GM21529 (cell line): ENCODE measurements at regions not wholly inside any gene's neighbourhood (a gene's known extent, or its start where the extent isn't known, plus 50 kb on each side); places are given as distances from the start of the nearest gene placed in this dataset.
"Not testable (repeated sequence)": the region's sequence is repeated elsewhere in the genome, so short reads cannot be mapped to it uniquely, and the experiment has no call there.

Experiments
- ATAC-seq: cut with Tn5 transposase; IDR thresholded peaks from one replicate; pipeline ENCODE4 v1.9.1; 2021; ENCODE audit not compliant: unreplicated experiment

DNA sequence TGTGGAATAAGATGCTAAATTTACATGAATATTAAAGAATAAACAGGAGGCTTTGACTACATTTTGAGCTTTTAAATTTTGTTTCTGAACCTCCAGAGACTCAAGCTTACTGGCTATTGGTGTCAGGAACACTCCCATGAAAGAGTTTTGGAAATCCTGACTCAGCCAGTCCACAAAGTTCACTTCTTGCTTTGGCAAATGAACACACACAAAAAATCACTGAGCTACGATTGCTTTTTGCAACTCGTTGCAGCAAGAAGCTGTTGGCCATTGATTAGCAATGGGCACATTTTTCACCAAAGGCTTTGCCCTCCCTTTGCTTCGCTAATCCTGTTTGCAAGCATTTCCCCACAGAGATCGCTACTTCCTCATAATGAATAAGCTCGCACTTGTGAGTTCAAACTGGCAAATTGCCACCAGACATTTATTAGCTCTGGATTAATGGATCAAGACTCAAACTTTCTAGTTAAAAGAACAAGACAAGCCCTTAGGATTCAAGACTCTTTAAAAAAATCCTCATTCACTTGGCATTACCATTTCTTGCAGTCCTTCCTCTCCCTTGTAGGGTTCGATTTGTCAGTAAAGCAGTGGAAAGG lies 343.2 kb upstream of the ONECUT1 start:
- no peak for ATAC-seq

DNA sequence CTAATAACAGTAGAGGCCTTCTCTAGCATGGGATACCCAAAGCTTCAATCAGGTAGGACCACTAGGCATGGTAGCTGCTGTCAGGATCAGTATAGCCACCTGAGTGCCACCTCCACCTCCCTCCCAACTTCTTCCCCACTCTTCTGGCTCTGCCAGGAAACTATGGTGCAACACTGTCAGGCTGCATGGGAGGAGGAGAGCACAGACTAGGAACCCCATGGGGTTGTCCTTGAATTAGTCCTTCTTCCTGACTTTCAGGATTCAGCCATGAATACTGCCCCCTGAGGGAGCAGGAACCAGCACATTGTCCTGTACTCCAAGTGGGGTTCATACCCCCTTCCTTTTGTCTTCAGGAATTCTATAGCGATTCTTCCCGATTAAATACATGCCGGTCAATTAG lies 340.8 kb upstream of the ONECUT1 start:
- no peak for ATAC-seq

DNA sequence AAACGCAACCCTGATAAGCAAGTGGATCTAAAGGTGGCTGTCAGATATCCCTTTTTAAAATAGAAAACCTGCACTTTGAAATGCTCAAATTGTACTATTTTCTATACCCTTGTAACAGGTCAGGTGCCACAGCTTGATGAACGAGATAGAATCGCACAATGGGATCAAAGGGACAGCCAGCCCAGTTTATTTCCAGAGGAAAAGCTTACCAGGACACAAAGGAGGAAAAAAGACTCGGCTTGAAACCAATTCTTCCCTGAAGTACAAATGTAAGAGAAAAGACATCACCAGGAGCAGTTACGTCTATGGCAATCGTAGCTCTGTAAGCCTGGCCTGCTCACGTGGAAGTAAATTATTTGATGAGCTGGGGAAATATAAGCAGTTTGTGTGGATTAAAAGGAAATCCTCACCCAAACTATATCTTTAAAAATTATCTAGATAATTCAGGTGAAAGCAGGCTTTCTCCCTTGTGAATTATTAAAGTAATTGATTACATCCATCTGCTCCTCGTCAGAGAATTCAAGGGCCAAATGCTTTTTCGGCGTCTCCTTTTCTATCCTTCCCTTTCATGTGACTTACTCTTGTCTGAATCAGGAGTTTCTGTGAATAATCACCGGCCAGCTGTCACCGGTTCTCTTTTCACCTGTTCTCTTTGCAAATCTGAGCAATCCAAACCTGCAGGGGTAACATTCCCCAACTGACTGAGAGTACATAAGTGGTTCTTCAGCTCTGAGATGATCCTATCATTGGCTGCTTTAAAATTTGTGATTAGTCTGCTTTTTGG lies 339.2 kb upstream of the ONECUT1 start:
- ATAC-seq = no peak

DNA sequence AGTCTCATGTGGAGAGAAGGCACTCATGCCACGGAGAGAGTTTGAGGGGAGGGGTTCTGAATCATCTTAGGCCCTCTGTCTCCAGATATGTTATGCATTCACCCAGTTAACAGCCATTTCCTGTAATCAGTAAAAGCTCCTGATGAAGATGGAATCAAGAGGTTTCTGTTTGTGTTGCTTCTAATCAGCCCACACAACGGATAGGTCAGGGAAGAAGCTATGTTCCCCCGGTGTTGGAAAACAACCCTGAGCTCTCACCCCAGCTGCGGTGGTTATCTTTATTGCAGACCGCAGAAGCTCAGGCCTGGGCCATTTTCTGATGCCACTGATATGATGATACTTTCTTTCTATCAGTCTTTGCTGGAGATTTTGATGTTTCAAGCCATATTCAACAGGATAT lies 338.5 kb upstream of the ONECUT1 start:
- no peak for ATAC-seq

DNA sequence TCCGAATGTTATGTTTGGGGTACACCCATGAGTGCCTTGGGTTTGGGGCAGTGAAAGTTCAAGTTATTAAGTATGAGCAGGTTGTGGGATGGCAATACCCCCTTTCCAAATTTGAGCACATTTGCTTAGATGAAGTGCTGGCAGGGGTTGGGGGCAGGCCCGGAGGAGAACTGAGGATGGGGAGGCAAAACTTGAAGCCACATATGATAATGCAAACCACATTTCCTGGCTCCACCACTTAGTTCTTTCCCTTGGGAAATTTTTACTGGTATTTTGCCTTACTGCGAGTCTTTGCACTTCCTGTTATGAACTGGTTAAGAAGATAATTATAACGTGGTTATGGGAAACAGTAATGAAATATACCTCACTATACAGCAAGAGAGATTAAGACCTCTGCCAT lies 336.0 kb upstream of the ONECUT1 start:
- no peak for ATAC-seq

DNA sequence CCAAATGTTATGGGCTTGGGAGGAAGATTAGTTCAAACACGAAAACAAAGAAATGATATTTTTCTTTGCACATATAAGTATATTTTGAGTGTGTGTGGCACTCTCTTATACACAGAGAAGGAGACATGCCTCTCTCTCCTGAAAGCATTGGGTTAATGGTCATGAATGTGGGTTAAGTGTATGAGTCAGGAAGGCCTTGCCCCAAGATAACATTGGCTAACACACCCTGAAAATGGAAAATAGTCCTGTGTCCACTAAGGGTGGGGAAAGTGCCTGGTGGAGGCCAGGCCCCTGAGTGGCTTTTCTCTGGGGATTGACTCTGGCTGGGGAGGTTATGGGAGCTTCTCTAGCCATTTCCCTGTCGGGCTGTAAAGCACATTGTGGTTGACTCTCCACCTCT lies 332.7 kb upstream of the ONECUT1 start:
- no peak for ATAC-seq

DNA sequence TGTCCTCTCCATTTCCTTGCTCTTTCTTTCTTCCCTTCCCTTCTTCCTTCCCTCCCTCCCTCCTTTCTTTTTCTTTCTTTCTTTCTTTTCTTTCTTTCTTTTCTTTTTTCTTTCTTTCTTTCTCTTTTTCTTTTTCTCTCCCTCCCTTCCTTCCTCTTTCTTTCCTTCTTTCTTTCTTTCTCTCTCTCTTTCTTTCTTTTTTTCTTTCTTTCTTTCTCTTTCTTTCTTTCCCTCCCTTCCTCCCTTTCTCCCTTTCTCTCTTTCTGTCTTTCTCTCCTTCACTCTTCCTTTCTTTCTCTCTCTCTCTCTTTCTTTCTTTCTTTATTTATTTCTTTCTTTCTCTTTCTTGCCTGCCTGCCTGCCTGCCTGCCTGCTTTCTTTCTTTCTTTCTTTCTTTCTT lies 326.8 kb upstream of the ONECUT1 start:
- ATAC-seq = not testable (repeated sequence)

DNA sequence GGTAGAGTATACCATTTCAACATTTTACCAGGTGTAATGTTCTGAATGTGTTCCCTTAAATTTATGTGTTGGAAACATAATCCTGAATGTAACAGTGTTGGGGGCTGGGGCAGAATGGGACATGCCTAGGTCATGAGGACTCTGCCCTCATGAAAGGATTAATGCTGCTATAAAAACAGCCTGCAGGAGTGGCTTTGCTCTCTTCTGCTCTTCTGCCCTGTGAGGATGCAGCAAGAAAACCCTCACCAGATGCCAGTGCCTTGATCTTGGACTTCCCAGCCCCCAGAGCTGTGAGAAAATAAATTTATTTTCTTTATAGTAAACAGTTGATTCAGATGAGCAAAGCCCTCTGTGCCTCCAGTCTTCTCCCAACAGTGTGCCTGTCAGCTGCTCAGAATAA lies 326.0 kb upstream of the ONECUT1 start:
- no peak for ATAC-seq

DNA sequence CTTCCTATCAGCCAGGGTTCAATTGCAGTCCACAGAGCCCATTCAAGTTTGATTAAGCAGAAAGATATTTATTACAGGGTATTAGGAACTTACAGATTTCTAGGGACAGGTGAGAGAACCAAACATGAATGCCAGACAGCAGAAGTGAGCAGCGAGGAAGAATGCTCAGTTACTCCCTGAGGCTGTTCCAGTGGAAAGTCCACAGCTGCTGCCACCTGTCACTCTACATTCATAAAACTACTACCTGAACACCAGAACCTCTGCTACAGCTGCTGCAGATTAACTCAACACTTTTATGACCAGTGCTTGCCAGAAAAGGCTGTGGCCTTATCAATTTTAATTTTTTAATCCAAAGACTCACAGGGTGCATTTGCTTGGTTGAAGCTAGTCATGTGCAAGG lies 325.4 kb upstream of the ONECUT1 start:
- no peak for ATAC-seq

DNA sequence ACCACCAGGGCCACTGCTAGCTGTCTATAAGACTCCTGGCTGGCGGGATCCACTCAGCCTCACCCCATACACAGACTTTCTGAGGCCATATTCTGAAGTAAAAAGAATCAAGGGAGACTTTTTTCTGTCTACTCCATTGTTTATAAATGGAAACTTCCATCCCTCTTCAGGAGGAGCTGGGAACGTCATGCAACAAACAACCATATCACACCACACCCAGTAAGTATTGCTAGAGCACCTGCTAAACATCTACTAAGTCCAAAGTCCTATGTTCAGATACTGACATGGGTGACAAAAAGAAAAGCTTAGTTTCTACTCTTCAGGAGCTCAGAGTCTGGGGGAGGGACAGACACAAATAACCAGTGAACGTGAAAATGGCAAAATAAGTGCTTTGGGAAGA lies 324.8 kb upstream of the ONECUT1 start:
- ATAC-seq = no peak

DNA sequence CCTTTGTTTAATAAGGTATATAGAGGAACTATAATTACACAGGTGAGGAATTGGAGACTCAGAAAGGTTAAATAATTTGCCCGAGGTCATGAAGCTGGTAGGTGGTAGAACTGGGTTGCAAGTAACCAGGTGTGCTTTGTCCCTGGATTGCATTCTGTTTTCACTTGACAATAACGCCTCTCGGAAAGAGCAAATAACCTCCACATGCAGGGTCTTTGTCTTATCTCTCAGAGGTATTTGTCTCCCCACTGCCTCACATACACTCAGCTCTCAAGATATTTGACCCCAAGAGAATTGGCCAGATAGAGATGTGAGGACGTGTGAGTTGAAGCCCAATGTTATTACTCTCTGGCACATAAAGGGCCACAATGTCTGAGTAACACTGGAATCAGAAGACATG lies 320.9 kb upstream of the ONECUT1 start:
- ATAC-seq = no peak

DNA sequence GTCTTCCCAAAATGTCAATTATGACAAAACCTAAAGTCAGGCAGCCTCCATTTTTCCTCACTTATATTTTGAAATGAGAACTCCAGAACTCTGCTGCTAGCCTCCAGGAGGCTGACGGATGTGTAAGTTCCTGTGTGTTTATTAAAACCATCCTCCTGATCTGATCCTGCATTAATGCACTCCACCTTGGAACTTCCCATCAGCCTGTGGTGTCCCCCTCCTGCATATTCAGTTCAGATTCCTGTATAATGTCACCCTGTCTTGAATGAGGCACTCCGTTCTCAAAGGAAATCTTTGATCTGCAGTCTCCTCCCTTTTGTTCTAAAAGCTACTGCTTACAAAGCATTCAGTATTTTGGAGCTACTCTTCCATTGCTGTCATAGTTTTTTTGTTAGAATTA lies 318.2 kb upstream of the ONECUT1 start:
- ATAC-seq = no peak

DNA sequence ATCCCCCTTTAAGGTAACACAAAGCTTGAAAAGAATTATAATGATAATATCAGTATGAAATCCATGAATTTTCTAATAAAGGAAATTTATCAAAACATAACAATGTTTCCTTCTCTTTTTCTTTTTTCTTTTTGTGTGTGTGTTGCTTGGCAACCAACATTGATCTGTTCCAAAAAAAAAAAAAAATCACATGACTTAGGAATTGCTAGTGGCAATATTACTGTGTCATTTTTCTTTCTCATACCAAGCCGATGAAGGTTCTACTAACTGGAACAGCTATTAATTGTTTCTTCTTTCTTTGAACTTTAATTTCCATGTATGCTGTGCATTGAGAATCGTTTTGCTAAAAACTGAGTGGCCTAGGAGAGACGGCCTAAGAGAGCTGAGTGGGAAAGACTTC lies 317.7 kb upstream of the ONECUT1 start:
- ATAC-seq = no peak

DNA sequence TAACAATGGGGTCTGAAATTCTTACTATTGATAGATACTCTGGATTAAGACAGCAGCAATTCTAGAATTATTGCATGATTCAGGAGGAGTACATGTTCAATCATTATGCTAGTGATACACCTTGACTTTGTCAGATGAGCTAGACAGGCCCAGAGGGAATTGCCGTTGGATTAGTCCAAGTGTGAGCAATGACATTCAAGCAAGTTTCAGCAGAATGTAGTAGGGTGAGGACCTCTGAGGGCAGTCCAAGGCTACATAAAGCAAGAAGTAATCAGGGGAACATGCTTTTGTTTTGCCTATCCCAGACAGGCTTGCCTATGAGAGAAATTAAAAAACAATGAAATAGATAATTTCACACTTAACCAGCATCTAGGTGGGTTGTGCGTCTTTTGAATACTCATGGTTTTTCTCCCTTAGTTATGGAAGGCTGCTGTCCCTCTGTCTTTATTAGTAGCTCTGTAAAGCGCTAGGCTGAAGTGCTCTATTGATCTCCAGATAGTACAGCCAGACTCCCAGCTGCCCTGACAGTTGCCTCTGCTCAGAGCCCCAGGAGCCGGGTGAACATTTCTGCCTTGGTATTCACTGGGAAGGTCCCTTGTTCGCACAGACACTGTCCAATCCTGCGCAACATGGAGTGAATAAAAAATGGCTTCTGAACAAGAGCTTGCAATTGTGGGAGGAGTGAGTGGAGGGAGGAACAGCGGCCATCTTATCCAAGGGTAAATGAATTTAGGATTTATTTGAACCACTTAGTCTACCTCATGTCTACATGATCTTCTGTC lies 316.6 kb upstream of the ONECUT1 start:
- ATAC-seq = no peak

DNA sequence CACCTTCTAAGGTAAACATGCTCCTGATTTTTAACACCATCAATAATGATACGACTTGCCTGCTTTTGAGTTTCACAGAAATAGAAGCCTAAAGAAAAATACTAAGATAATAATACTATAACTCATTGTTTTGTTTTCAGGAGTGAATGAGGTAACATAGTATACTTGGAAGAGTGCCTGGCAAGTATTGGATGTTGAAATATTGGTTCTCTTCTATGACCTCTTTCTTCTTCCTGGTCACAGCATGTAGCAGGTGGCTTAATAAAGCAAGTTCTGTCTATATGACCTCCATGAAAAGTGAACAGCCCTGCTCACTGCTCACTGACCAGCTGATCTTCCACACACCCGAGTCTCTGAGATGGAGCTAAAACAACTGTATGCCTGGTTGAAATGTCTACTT lies 312.3 kb upstream of the ONECUT1 start:
- ATAC-seq = no peak

DNA sequence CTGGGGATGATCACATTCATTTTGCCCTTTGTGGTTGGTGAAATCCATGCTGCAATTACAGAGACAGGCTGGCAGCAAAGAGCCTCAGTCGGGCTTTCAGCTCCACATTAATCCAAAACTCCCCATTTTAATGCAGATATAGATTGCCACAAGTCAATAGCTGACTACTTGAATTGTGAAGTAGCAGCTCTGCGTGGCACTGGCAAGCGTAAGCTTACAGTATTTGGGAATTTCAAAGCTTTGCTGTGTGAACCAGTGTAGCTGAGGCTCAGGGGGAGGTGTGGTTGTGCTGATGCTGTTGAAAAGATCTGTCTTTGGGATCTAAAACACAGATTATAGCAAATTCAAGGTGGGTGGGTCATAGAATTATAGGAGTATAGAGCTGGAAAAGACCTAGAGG lies 290.3 kb upstream of the ONECUT1 start:
- ATAC-seq = no peak

DNA sequence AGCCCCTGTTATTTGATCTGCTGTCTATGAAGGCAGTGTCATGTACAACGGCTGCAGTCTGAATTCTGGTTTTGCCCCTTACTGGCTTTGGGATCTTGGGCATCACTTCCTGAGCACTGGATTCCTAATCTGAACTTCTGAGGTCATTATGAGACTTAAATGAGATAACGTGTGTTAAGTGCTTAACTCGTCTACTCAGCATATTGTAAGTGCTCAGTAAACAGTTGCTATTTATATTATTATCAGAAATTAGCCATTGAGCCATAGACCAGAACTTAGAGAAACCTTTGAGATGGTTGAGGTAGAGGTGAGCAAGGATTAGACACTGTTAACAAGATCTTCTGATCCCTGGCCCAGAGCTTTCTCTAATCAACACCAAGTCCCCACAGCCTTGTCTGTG lies 284.1 kb upstream of the ONECUT1 start:
- ATAC-seq = no peak

DNA sequence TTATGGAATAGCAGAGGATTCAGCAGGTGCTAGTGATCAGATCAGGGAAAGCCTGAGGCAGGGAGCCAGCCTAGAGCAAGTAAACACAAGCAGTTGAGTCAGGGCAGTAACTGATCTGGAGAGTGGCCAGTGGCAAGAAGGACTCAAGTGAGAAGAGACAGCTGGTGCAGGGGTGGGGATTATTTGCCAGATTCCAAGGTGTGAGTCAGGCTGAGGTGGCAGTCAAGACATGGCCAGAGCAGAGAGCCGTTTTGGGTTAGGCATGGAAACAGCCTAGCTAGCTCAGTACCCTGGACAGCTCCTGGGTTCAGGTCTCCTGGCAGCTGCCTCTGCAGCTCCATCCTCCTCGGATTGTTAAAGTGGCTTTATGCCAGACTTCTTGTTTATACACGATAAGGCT lies 281.9 kb upstream of the ONECUT1 start:
- no peak for ATAC-seq

DNA sequence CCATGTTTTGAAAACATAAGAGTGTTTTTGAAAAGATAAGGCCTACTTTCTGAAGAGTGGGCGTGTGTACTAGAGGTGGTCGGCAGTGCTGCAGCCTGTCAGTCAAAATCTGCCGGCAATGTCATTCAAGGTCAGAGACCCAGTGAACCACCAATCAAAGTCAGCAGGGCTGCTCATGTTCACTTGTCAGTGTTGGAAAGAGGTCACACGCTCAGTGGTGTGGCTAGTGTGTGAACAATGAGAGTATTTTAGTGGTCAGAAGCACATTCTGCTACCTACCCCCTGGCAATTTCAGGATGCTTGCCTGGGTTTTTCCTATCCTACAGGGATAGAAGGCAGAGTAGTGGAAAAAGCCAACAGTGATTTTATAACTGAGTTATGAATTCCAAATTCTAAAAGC lies 278.5 kb upstream of the ONECUT1 start:
- ATAC-seq = no peak

DNA sequence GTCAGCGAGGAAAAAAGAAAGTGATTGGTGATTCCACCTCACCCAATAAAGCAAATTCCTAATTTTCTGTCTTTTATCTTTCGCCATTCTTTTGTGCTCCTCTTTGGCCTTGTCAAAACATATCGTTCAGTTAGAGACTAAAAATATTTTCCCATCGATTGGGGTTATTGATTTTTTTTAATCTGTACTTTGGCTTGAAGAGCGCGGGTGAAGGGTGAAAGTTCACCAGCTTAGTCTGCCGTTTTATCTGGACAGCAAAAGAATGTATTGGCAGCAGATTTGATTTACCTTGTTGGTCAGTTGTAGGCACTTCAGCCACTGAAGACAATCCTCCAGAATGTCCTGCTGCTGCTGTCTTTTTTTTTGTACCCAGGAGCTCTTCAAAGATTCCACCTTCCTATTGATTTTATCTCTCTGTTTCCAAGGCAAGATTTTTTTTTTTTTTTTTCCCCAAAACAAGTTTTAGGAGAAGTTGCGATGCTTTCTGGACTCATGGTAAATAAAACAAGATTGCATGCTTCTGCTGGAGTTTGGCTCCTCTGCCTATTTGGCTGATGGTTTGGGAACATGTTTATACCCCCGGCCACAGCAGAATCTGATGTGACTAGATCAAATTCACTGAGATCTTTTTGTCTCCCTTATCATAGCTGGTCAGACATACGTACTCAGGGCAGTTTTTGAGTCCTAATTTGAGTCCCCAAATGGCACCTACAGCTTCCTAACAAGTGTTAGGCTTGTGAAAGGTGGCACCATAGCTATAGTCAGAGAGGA lies 269.3 kb upstream of the ONECUT1 start:
- ATAC-seq = no peak

DNA sequence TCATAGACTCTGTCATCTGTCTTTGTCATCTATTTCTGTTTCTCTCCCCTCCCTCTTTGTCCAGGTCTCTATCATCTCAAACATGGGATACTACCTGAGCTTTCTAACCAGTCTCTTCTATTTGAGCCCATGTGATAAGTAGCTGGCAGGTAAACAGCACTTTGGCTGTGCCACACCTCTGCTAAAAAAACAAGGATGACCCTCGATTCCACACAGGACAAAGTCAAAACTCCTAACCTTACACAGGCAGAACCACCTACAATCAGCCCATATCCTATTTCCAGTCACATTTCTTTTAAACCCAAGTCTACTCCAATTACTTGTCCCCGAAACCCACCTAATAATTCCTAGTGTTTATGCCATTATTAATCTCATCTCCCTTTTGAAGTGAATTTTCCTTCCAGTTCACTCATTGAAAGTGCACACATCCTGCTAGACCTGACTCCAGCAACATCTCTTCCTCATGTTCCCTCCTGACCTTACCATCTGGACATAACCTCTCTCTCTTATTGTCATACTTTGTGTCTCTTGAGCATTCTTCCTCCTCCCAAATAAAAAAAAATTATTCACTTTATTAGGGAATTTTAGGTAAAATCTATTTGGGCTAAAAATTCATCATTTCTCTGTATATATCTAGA lies 256.1 kb upstream of the ONECUT1 start:
- ATAC-seq = no peak
